Spinal cord (tissue), 9 donors: ENCODE measurements at regions not wholly inside any gene's neighbourhood (a gene's known extent, or its start where the extent isn't known, plus 50 kb on each side); places are given as distances from the start of the nearest gene placed in this dataset.

Experiments used
- DNase-seq, 6 donors: peaks; one replicate each; pipeline versions ENCODE4 v3.0.0 to v3.0.0-alpha.2; 2013 to 2015; ENCODE audit warnings: low spot score in 6 of 6, low read depth in 4 of 6
- H3K27ac ChIP-seq: one replicate; pipeline ENCODE4 v1.5.1; 2013; ENCODE audit warnings: low read depth, low read length, control low read depth
- H3K27me3 ChIP-seq: one replicate; pipeline ENCODE4 v1.6.1; 2013; ENCODE audit warnings: low read length; ENCODE audit not compliant: control insufficient read depth, insufficient read depth
- H3K36me3 ChIP-seq: one replicate; pipeline ENCODE4 v1.6.1; 2013; ENCODE audit warnings: low read length; ENCODE audit not compliant: control insufficient read depth, insufficient read depth
- H3K4me1 ChIP-seq: one replicate; pipeline ENCODE4 v1.6.1; 2013; ENCODE audit warnings: low read length; ENCODE audit not compliant: control insufficient read depth, insufficient read depth
- H3K4me3 ChIP-seq: one replicate; pipeline ENCODE4 v1.5.1; 2013; ENCODE audit warnings: low read depth, low read length, control low read depth
- H3K9me3 ChIP-seq: one replicate; pipeline ENCODE4 v1.6.1; 2013; ENCODE audit warnings: low read length; ENCODE audit not compliant: control insufficient read depth, insufficient read depth
- whole genome bisulfite sequencing: methylation state at CpG from one replicate; pipeline ENCODE4 v1.1.5; 2013; ENCODE audit warnings: missing lambda C conversion rate; ENCODE audit not compliant: insufficient coverage; 5-methylcytosine and 5-hydroxymethylcytosine counted together
- donor health status: healthy.

GRCh38 chr2:196322973-196323810 lies 151.8 kb upstream of the STK17B start:
- H3K4me3 ChIP-seq = no peak overlapping the region
- no CpG with 5 or more reads among the region's 4 CpGs for WGBS
- DNase-seq = peak in 1 of 6 donors; percentile 34
- no peaks in the 10 kb centered on the region for H3K27me3 ChIP-seq
- H3K36me3 ChIP-seq = peaks cover 14% of the 10 kb centered on the region
- no peaks in the 10 kb centered on the region for H3K9me3 ChIP-seq
- H3K4me1 ChIP-seq = no peaks in the 10 kb centered on the region
- H3K27ac ChIP-seq = no peak overlapping the region

GRCh38 chr2:196324211-196324610 lies 152.8 kb upstream of the STK17B start:
- no CpG with 5 or more reads among the region's 2 CpGs for WGBS
- H3K27me3 ChIP-seq = no peaks in the 10 kb centered on the region
- H3K9me3 ChIP-seq = no peaks in the 10 kb centered on the region
- peaks cover 5% of the 10 kb centered on the region for H3K36me3 ChIP-seq
- no peak overlapping the region for H3K27ac ChIP-seq
- no peaks in the 10 kb centered on the region for H3K4me1 ChIP-seq
- H3K4me3 ChIP-seq = no peak overlapping the region
- peak in 2 of 6 donors; percentile 32 to 49 for DNase-seq

DNA sequence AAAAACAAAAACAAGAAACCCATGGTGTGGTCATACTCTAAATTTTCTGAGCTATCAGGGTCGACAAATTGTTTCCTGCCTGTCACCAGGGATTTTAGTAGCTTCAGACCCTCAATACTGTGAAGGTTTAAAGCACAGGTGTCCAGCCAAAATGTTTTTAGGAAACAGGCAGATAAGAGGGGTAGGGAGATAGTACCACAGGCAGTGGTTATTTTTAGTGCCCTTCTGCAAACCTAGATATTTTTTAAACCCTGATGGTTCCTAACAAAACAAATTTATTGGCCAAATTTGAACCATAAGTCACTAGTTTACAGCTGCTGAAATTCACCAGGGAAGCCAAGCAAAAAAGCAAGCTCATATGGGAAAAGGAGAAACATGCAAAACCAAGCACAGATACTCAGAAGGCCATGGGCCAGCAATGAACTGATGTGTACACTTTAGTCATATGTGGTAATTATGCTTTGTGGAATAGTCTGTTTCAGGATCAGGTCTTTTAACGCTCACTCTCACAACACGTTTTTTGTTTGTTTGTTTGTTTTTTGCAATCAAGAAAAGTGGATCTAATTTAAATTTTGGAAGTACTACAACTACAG lies 156.8 kb upstream of the STK17B start:
- DNase-seq = no peak
- H3K9me3 ChIP-seq = no peaks in the 10 kb centered on the region
- no peaks in the 10 kb centered on the region for H3K4me1 ChIP-seq
- H3K36me3 ChIP-seq = no peaks in the 10 kb centered on the region
- no peak overlapping the region for H3K4me3 ChIP-seq
- 100% methylated on average over 1 of the region's 3 CpGs for WGBS
- H3K27ac ChIP-seq = no peak overlapping the region
- H3K27me3 ChIP-seq = no peaks in the 10 kb centered on the region

GRCh38 chr2:196329959-196330358 lies 158.6 kb upstream of the STK17B start:
- no peak overlapping the region for H3K27ac ChIP-seq
- no peaks in the 10 kb centered on the region for H3K9me3 ChIP-seq
- no CpG with 5 or more reads among the region's 2 CpGs for WGBS
- H3K4me3 ChIP-seq = no peak overlapping the region
- no peaks in the 10 kb centered on the region for H3K27me3 ChIP-seq
- no peaks in the 10 kb centered on the region for H3K36me3 ChIP-seq
- H3K4me1 ChIP-seq = no peaks in the 10 kb centered on the region
- DNase-seq = no peak

DNA sequence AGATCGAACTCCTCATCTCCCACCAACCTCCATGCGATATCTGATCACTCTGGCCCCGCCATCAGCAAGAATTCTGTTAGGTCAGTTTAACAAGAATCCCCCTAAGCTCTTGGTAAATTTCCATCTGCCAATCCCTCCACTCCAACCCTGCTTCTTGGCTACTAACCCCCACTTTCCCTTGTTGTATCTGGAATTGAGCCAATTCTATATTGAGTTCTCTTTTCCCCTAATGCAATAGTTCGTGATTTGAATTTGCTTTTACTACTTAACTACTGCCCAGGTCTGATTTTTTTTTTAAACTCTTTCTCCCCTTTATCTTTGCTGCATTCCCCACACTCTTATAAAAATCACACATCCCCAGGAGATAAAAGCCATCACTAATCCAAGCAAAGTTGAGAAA lies 159.3 kb upstream of the STK17B start:
- no peak for DNase-seq
- no peaks in the 10 kb centered on the region for H3K9me3 ChIP-seq
- H3K4me3 ChIP-seq = no peak overlapping the region
- no peaks in the 10 kb centered on the region for H3K36me3 ChIP-seq
- WGBS = 100% methylated on average over 1 of the region's 4 CpGs
- no peaks in the 10 kb centered on the region for H3K4me1 ChIP-seq
- no peak overlapping the region for H3K27ac ChIP-seq
- no peaks in the 10 kb centered on the region for H3K27me3 ChIP-seq

- Histone ChIP-seq H3K27me3 (no peaks in the 10 kb centered on the region), H3K4me1 (no peaks in the 10 kb centered on the region), H3K27ac (no peak overlapping the region), H3K9me3 (no peaks in the 10 kb centered on the region), H3K36me3 (no peaks in the 10 kb centered on the region), H3K4me3 (no peak overlapping the region)
- no CpG with 5 or more reads among the region's 5 CpGs for WGBS
- DNase-seq = no peak
These were observed 159.8 kb upstream of the STK17B start for GRCh38 chr2:196331143-196331542.

DNA sequence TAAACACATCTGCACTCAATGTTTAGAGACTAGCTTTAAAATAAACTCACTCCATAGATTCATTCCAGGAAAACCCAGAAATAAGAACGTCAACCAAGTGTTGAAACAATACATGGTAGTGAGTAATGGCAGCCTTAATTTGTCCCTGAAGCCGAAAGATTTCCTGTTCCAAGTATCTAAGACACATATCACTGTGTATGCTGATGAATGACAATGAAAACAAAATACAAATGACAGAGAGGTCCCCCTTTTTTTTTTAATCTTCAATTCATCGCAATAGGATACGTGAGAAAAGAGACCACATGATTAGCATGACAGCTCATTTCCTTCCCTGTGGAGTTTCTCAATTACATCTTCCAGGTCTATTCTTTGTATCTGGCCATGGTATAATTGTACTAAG lies 160.5 kb upstream of the STK17B start:
- no peaks in the 10 kb centered on the region for H3K36me3 ChIP-seq
- no CpG with 5 or more reads among the region's 4 CpGs for WGBS

GRCh38 chr2:196333397-196333796 lies 162.0 kb upstream of the STK17B start:
- Histone ChIP-seq H3K4me1 (no peaks in the 10 kb centered on the region), H3K27me3 (no peaks in the 10 kb centered on the region), H3K9me3 (no peaks in the 10 kb centered on the region), H3K27ac (no peak overlapping the region), H3K4me3 (no peak overlapping the region), H3K36me3 (no peaks in the 10 kb centered on the region)
- DNase-seq = no peak

More for the DNA sequence above, 160.5 kb upstream of the STK17B start:
- no peak for DNase-seq
- H3K27ac ChIP-seq = no peak overlapping the region
- H3K4me1 ChIP-seq = no peaks in the 10 kb centered on the region
- no peaks in the 10 kb centered on the region for H3K27me3 ChIP-seq
- no peak overlapping the region for H3K4me3 ChIP-seq
- H3K9me3 ChIP-seq = no peaks in the 10 kb centered on the region

GRCh38 chr2:196334710-196335109 lies 163.3 kb upstream of the STK17B start:
- Histone ChIP-seq H3K36me3 (no peaks in the 10 kb centered on the region), H3K27me3 (no peaks in the 10 kb centered on the region), H3K9me3 (no peaks in the 10 kb centered on the region), H3K4me1 (no peaks in the 10 kb centered on the region), H3K27ac (no peak overlapping the region), H3K4me3 (no peak overlapping the region)
- DNase-seq = no peak
- WGBS = no CpG with 5 or more reads among the region's 3 CpGs

DNA sequence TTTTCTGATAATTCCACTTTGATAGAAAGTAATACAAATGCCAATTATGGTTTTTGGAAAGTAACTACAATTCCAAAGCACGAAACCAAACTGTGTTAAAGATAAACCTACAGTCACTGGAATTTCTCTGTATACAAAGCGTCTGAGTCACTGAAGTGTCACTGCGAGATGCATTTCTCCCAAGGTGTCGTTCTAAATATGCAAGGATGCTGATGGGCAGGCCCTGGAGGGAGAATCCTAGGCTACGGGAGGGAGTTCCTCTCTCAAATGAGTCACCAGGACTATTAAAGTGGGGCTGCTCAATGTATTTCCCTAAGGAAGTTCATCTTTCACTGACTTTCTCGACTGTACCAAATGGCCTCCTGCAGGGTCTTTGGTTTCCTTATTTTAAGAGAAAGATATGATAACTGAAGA lies 163.8 kb upstream of the STK17B start:
- H3K4me1 ChIP-seq = no peaks in the 10 kb centered on the region
- H3K9me3 ChIP-seq = no peaks in the 10 kb centered on the region
- WGBS = no CpG with 5 or more reads among the region's 6 CpGs
- H3K27me3 ChIP-seq = no peaks in the 10 kb centered on the region
- no peak overlapping the region for H3K27ac ChIP-seq
- H3K4me3 ChIP-seq = no peak overlapping the region
- no peaks in the 10 kb centered on the region for H3K36me3 ChIP-seq
- DNase-seq = no peak
